Keratinocyte (primary cell): ENCODE measurements at regions not wholly inside any gene's neighbourhood (a gene's known extent, or its start where the extent isn't known, plus 50 kb on each side); places are given as distances from the start of the nearest gene placed in this dataset.

ENCODE experiments used
- DNase-seq: peaks from one replicate; pipeline ENCODE4 v3.0.0-alpha.2; 2011; ENCODE audit warnings: low read depth, missing footprints, low spot score
- FAIRE-seq: peaks from 2 replicates; lab custom pipeline; 2011; peaks lifted over from hg19 to GRCh38; lab: Jason Lieb, UNC
- H2AFZ ChIP-seq: 2 replicates; pipeline ENCODE4 v1.6.0; 2012; ENCODE audit warnings: low read length, control low read depth, inconsistent platforms; ENCODE audit not compliant: control insufficient read depth
- H3K27ac ChIP-seq: 2 replicates; pipeline ENCODE4 v1.5.1; 2011; ENCODE audit warnings: low read length; ENCODE audit not compliant: control insufficient read depth, insufficient read depth
- H3K27me3 ChIP-seq: 3 replicates; pipeline ENCODE4 v1.6.0; 2011; ENCODE audit warnings: low read length; ENCODE audit not compliant: control insufficient read depth, insufficient read depth; ENCODE audit errors: extremely low read depth
- H3K36me3 ChIP-seq, 2 experiments: 2 replicates in 1 of 2; 3 replicates in 1 of 2; pipeline ENCODE4 v1.5.1; 2011; ENCODE audit warnings: low read length in 2 of 2, mild to moderate bottlenecking in 1 of 2; ENCODE audit not compliant: control insufficient read depth in 2 of 2, insufficient read depth in 2 of 2; ENCODE audit errors: extremely low read depth in 1 of 2
- H3K4me1 ChIP-seq: 3 replicates; pipeline ENCODE4 v1.5.1; 2011; ENCODE audit warnings: low read length; ENCODE audit not compliant: control insufficient read depth, insufficient read depth; ENCODE audit errors: extremely low read depth
- H3K4me2 ChIP-seq: 3 replicates; pipeline ENCODE4 v1.6.0; 2011; ENCODE audit warnings: low read depth, low read length; ENCODE audit not compliant: control insufficient read depth, insufficient read depth; ENCODE audit errors: extremely low read depth
- H3K4me3 ChIP-seq, 3 experiments: fragments of 200-600 bp in 1 of 3; sonication (generic) in 1 of 3; 2 replicates in 2 of 3; 3 replicates in 1 of 3; pipeline ENCODE4 v1.5.1; 2011 to 2016; ENCODE audit warnings: low read length in 3 of 3, mild to moderate bottlenecking in 3 of 3, control low read depth in 2 of 3, inconsistent platforms in 1 of 3, low read depth in 1 of 3, mixed read lengths in 1 of 3, mixed run types in 1 of 3, moderate library complexity in 1 of 3; ENCODE audit not compliant: control insufficient read depth in 2 of 3, insufficient read depth in 2 of 3; ENCODE audit errors: extremely low read depth in 1 of 3
- H3K79me2 ChIP-seq: 2 replicates; pipeline ENCODE4 v1.6.0; 2012; ENCODE audit warnings: low read length; ENCODE audit not compliant: control insufficient read depth, insufficient read depth
- H3K9ac ChIP-seq: 3 replicates; pipeline ENCODE4 v1.6.0; 2011; ENCODE audit warnings: low read length; ENCODE audit not compliant: control insufficient read depth, insufficient read depth; ENCODE audit errors: extremely low read depth
- H3K9me1 ChIP-seq: 3 replicates; pipeline ENCODE4 v1.6.0; 2011; ENCODE audit warnings: low read length; ENCODE audit not compliant: control insufficient read depth, insufficient read depth; ENCODE audit errors: extremely low read depth
- H3K9me3 ChIP-seq: 2 replicates; pipeline ENCODE4 v1.5.1; 2012; ENCODE audit warnings: low read depth, low read length; ENCODE audit not compliant: control insufficient read depth
- H4K20me1 ChIP-seq: 3 replicates; pipeline ENCODE4 v1.6.0; 2011; ENCODE audit warnings: low read length; ENCODE audit not compliant: control insufficient read depth, insufficient read depth; ENCODE audit errors: extremely low read depth
- CTCF ChIP-seq, 3 experiments: IDR thresholded peaks in 1 of 3; conservative IDR thresholded peaks in 1 of 3; optimal IDR thresholded peaks in 1 of 3; 2 replicates in 2 of 3; 3 replicates in 1 of 3; pipeline versions ENCODE3 to v1.5.1; 2011; ENCODE audit warnings: low read length in 3 of 3, mild to moderate bottlenecking in 3 of 3, moderate library complexity in 2 of 3, control low read depth in 1 of 3, inconsistent platforms in 1 of 3; ENCODE audit not compliant: insufficient read depth in 2 of 3; ENCODE audit errors: extremely low read depth in 1 of 3
- EZH2 ChIP-seq: IDR thresholded peaks from one replicate; pipeline ENCODE4 v1.6.1; 2012; ENCODE audit warnings: inconsistent platforms, mild to moderate bottlenecking, low read length, moderate library complexity
- dilution Hi-C: fragments of 300-500 bp; cut with MboI; formaldehyde crosslinking; loops from one replicate; pipeline ENCODE4 v1.7.0; 2020; ENCODE audit warnings: low sequenced_read_pairs; ENCODE audit not compliant: extremely low pct_ligation_motif_present

- Histone ChIP-seq H3K9me1 (no peaks in the 10 kb centered on the region), H3K27me3 (no peaks in the 10 kb centered on the region), H3K9ac (no peak overlapping the region), H3K4me2 (no peak overlapping the region), H3K79me2 (no peaks in the 10 kb centered on the region), H3K4me3 (no peak overlapping the region), H2AFZ (no peak overlapping the region), H3K9me3 (no peaks in the 10 kb centered on the region), H3K36me3 (no peaks in the 10 kb centered on the region), H3K27ac (no peak overlapping the region), H4K20me1 (no peaks in the 10 kb centered on the region), H3K4me1 (no peaks in the 10 kb centered on the region)
- dilution Hi-C loops = no loop called here
- DNase-seq (no peak), FAIRE-seq (no peak)
- no peak for TF ChIP-seq EZH2
- TF ChIP-seq CTCF (optimal IDR thresholded peaks at IDR 0.05 in 1 of 3, IDR thresholded peaks at IDR 0.05 in 1 of 3, conservative IDR thresholded peaks at IDR 0.05 in 1 of 3; ENCODE audit: extremely low read depth in 1 of 3, insufficient read depth in 2 of 3, low read length in 3 of 3) = no peak
Measured at GRCh38 chr4:24240655-24241054, 343.7 kb downstream of the DHX15 start.

- Histone ChIP-seq H2AFZ (no peak overlapping the region), H3K9me3 (no peaks in the 10 kb centered on the region), H3K4me1 (no peaks in the 10 kb centered on the region), H3K79me2 (no peaks in the 10 kb centered on the region), H3K36me3 (no peaks in the 10 kb centered on the region), H3K27ac (no peak overlapping the region), H3K27me3 (no peaks in the 10 kb centered on the region), H3K4me2 (no peak overlapping the region), H3K9ac (no peak overlapping the region), H3K4me3 (no peak overlapping the region), H3K9me1 (no peaks in the 10 kb centered on the region), H4K20me1 (no peaks in the 10 kb centered on the region)
- dilution Hi-C loops = no loop called here
- TF ChIP-seq CTCF (optimal IDR thresholded peaks at IDR 0.05 in 1 of 3, IDR thresholded peaks at IDR 0.05 in 1 of 3, conservative IDR thresholded peaks at IDR 0.05 in 1 of 3; ENCODE audit: extremely low read depth in 1 of 3, insufficient read depth in 2 of 3, low read length in 3 of 3) = no peak
- no peak for TF ChIP-seq EZH2
- DNase-seq = no peak
- no peak for FAIRE-seq
Measured at GRCh38 chr4:24237709-24238108, 346.6 kb downstream of the DHX15 start.
